ENCODE measurements at regions not wholly inside any gene's neighbourhood (a gene's known extent, or its start where the extent isn't known, plus 50 kb on each side); places are given as distances from the start of the nearest gene placed in this dataset.
"Not testable (repeated sequence)": the region's sequence is repeated elsewhere in the genome, so short reads cannot be mapped to it uniquely, and the experiment has no call there.

- H3K9me3 Mint-ChIP-seq: peaks cover 9% of the 10 kb centered on the region
- no peak overlapping the region for H3K4me3 Mint-ChIP-seq
- H3K27ac Mint-ChIP-seq: no peak overlapping the region
- intact Hi-C loops (cut with micrococcal nuclease): no loop called here
- peaks cover 2% of the 10 kb centered on the region for H3K27me3 Mint-ChIP-seq
- H3K4me1 Mint-ChIP-seq (ENCODE audit: low read depth): no peaks in the 10 kb centered on the region
- no peaks in the 10 kb centered on the region for H3K36me3 Mint-ChIP-seq (ENCODE audit: low read depth)
Measured at GRCh38 chr12:131192951-131193350, 239.2 kb downstream of the ADGRD1 start.

- Mint-ChIP-seq H3K27ac (no peak overlapping the region), H3K27me3 (peaks cover 2% of the 10 kb centered on the region), H3K36me3 (ENCODE audit: low read depth) (no peaks in the 10 kb centered on the region), H3K4me1 (ENCODE audit: low read depth) (no peaks in the 10 kb centered on the region), H3K4me3 (no peak overlapping the region), H3K9me3 (peaks cover under 1% of the 10 kb centered on the region)
- intact Hi-C loops (cut with micrococcal nuclease): no loop called here
Measured at GRCh38 chr12:131194166-131194565, 240.5 kb downstream of the ADGRD1 start.

- H3K27ac Mint-ChIP-seq: no peak overlapping the region
- no peaks in the 10 kb centered on the region for H3K4me1 Mint-ChIP-seq (ENCODE audit: low read depth)
- H3K27me3 Mint-ChIP-seq: peaks cover 2% of the 10 kb centered on the region
- H3K36me3 Mint-ChIP-seq (ENCODE audit: low read depth): no peaks in the 10 kb centered on the region
- no peak overlapping the region for H3K4me3 Mint-ChIP-seq
- intact Hi-C loops (cut with micrococcal nuclease): no loop called here
- H3K9me3 Mint-ChIP-seq: no peaks in the 10 kb centered on the region
Measured at GRCh38 chr12:131195796-131196195, 242.1 kb downstream of the ADGRD1 start.

- Mint-ChIP-seq H3K36me3 (ENCODE audit: low read depth) (no peaks in the 10 kb centered on the region), H3K27ac (no peak overlapping the region), H3K4me3 (no peak overlapping the region), H3K27me3 (peaks cover 2% of the 10 kb centered on the region), H3K9me3 (no peaks in the 10 kb centered on the region), H3K4me1 (ENCODE audit: low read depth) (no peaks in the 10 kb centered on the region)
- intact Hi-C loops (cut with micrococcal nuclease): no loop called here
Measured at GRCh38 chr12:131196220-131196619, 242.5 kb downstream of the ADGRD1 start.

GRCh38 chr12:131197490-131197889 is 243.8 kb downstream of the ADGRD1 start:
- H3K36me3 Mint-ChIP-seq (ENCODE audit: low read depth): no peaks in the 10 kb centered on the region
- intact Hi-C loops (cut with micrococcal nuclease): no loop called here
- no peaks in the 10 kb centered on the region for H3K9me3 Mint-ChIP-seq
- no peak overlapping the region for H3K4me3 Mint-ChIP-seq
- no peaks in the 10 kb centered on the region for H3K4me1 Mint-ChIP-seq (ENCODE audit: low read depth)
- H3K27ac Mint-ChIP-seq: no peak overlapping the region
- H3K27me3 Mint-ChIP-seq: peaks cover 2% of the 10 kb centered on the region

GRCh38 chr12:131199221-131199620 is 245.5 kb downstream of the ADGRD1 start:
- Mint-ChIP-seq H3K27ac (no peak overlapping the region), H3K27me3 (no peaks in the 10 kb centered on the region), H3K36me3 (ENCODE audit: low read depth) (no peaks in the 10 kb centered on the region), H3K4me3 (no peak overlapping the region), H3K4me1 (ENCODE audit: low read depth) (no peaks in the 10 kb centered on the region), H3K9me3 (no peaks in the 10 kb centered on the region)
- intact Hi-C loops (cut with micrococcal nuclease): no loop called here

- H3K4me1 Mint-ChIP-seq (ENCODE audit: low read depth); H3K27me3 Mint-ChIP-seq; H3K36me3 Mint-ChIP-seq (ENCODE audit: low read depth); H3K9me3 Mint-ChIP-seq; H3K27ac Mint-ChIP-seq; H3K4me3 Mint-ChIP-seq; intact Hi-C loops (cut with micrococcal nuclease): not testable (repeated sequence)
Measured at GRCh38 chr12:131201912-131202311, 248.2 kb downstream of the ADGRD1 start.

- Mint-ChIP-seq H3K4me3 (no peak overlapping the region), H3K36me3 (ENCODE audit: low read depth) (no peaks in the 10 kb centered on the region), H3K27ac (no peak overlapping the region), H3K9me3 (no peaks in the 10 kb centered on the region), H3K4me1 (ENCODE audit: low read depth) (no peaks in the 10 kb centered on the region), H3K27me3 (no peaks in the 10 kb centered on the region)
- intact Hi-C loops (cut with micrococcal nuclease): no loop called here
Measured at GRCh38 chr12:131202592-131203378, 249.1 kb downstream of the ADGRD1 start.

GRCh38 chr12:131203666-131204415 is 250.1 kb downstream of the ADGRD1 start:
- Mint-ChIP-seq H3K36me3 (ENCODE audit: low read depth) (no peaks in the 10 kb centered on the region), H3K4me1 (ENCODE audit: low read depth) (no peaks in the 10 kb centered on the region), H3K4me3 (no peak overlapping the region), H3K27me3 (no peaks in the 10 kb centered on the region), H3K27ac (no peak overlapping the region), H3K9me3 (no peaks in the 10 kb centered on the region)
- intact Hi-C loops (cut with micrococcal nuclease): no loop called here

GRCh38 chr12:131204416-131205274 is 250.9 kb downstream of the ADGRD1 start:
- no peaks in the 10 kb centered on the region for H3K4me1 Mint-ChIP-seq (ENCODE audit: low read depth)
- no peaks in the 10 kb centered on the region for H3K9me3 Mint-ChIP-seq
- intact Hi-C loops (cut with micrococcal nuclease): no loop called here
- no peaks in the 10 kb centered on the region for H3K27me3 Mint-ChIP-seq
- H3K27ac Mint-ChIP-seq: no peak overlapping the region
- no peak overlapping the region for H3K4me3 Mint-ChIP-seq
- no peaks in the 10 kb centered on the region for H3K36me3 Mint-ChIP-seq (ENCODE audit: low read depth)

- H3K4me3 Mint-ChIP-seq; H3K27ac Mint-ChIP-seq; intact Hi-C loops (cut with micrococcal nuclease); H3K27me3 Mint-ChIP-seq; H3K9me3 Mint-ChIP-seq; H3K36me3 Mint-ChIP-seq (ENCODE audit: low read depth); H3K4me1 Mint-ChIP-seq (ENCODE audit: low read depth): not testable (repeated sequence)
Measured at GRCh38 chr12:131205275-131205933, 251.7 kb downstream of the ADGRD1 start.

GRCh38 chr12:131206630-131207299 is 253.1 kb downstream of the ADGRD1 start:
- H3K4me1 Mint-ChIP-seq (ENCODE audit: low read depth); intact Hi-C loops (cut with micrococcal nuclease); H3K4me3 Mint-ChIP-seq; H3K9me3 Mint-ChIP-seq; H3K27me3 Mint-ChIP-seq; H3K36me3 Mint-ChIP-seq (ENCODE audit: low read depth); H3K27ac Mint-ChIP-seq: not testable (repeated sequence)

GRCh38 chr12:131207300-131207660 is 253.6 kb downstream of the ADGRD1 start:
- H3K27me3 Mint-ChIP-seq; H3K9me3 Mint-ChIP-seq; H3K4me1 Mint-ChIP-seq (ENCODE audit: low read depth); H3K36me3 Mint-ChIP-seq (ENCODE audit: low read depth); intact Hi-C loops (cut with micrococcal nuclease); H3K4me3 Mint-ChIP-seq; H3K27ac Mint-ChIP-seq: not testable (repeated sequence)

Data from dendritic cell treated with granulocyte-macrophage colony-stimulating factor and Interleukin-4, amounts not matched to agents 40 ng/mL and 50 ng/mL, for 4 days (primary cell).